ENCODE measurements at regions not wholly inside any gene's neighbourhood (a gene's known extent, or its start where the extent isn't known, plus 50 kb on each side); places are given as distances from the start of the nearest gene placed in this dataset.

GRCh38 chr13:33366469-33367062 is 81.0 kb upstream of the STARD13 start:
- no peak for TF ChIP-seq POLR2A (IDR thresholded peaks at IDR 0.05)
- TF ChIP-seq, protein P1, sequence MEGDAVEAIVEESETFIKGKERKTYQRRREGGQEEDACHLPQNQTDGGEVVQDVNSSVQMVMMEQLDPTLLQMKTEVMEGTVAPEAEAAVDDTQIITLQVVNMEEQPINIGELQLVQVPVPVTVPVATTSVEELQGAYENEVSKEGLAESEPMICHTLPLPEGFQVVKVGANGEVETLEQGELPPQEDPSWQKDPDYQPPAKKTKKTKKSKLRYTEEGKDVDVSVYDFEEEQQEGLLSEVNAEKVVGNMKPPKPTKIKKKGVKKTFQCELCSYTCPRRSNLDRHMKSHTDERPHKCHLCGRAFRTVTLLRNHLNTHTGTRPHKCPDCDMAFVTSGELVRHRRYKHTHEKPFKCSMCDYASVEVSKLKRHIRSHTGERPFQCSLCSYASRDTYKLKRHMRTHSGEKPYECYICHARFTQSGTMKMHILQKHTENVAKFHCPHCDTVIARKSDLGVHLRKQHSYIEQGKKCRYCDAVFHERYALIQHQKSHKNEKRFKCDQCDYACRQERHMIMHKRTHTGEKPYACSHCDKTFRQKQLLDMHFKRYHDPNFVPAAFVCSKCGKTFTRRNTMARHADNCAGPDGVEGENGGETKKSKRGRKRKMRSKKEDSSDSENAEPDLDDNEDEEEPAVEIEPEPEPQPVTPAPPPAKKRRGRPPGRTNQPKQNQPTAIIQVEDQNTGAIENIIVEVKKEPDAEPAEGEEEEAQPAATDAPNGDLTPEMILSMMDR (IDR thresholded peaks at IDR 0.05) = no peak
